HG02588 (cell line): ENCODE measurements at regions not wholly inside any gene's neighbourhood (a gene's known extent, or its start where the extent isn't known, plus 50 kb on each side); places are given as distances from the start of the nearest gene placed in this dataset.
"Not testable (repeated sequence)": the region's sequence is repeated elsewhere in the genome, so short reads cannot be mapped to it uniquely, and the experiment has no call there.

Experiments used
- ATAC-seq: cut with Tn5 transposase; IDR thresholded peaks from one replicate; pipeline ENCODE4 v1.9.1; 2021; ENCODE audit warnings: mild to moderate bottlenecking, moderate library complexity; ENCODE audit not compliant: unreplicated experiment

DNA sequence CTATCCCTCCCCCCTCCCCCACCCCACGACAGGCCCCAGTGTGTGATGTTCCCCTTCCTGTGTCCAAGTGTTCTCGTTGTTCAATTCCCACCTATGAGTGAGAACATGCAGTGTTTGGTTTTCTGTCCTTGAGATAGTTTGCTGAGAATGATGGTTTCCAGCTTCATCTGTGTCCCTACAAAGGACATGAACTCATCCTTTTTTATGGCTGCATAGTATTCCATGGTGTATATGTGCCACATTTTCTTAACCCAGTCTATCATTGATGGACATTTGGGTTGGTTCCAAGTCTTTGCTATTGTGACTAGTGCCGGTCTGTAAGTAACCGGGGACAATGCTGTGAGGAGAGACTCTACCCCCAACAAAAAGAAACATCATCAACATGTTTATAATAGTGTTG lies 217.2 kb downstream of the SEC23IP start:
- ATAC-seq, result not testable (repeated sequence)

DNA sequence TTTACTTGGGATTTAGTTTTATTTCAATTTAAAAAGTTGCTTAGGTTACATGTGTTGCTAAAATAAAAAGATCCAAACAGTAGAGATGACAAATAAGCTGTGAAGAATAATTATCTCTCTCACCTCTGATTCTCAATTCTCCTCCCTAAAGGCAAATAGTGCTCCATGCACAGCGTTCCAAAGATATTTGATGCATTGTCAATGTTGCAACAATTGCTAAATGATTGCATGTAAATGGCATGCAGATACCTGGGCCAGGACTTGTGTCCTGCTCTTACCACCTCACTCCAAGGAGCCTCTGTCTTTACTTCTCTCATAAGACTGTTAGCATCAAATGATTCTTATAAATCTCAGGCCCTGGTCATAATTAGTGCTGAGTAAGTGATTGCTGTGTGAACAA lies 217.7 kb downstream of the SEC23IP start:
- ATAC-seq, result no peak

DNA sequence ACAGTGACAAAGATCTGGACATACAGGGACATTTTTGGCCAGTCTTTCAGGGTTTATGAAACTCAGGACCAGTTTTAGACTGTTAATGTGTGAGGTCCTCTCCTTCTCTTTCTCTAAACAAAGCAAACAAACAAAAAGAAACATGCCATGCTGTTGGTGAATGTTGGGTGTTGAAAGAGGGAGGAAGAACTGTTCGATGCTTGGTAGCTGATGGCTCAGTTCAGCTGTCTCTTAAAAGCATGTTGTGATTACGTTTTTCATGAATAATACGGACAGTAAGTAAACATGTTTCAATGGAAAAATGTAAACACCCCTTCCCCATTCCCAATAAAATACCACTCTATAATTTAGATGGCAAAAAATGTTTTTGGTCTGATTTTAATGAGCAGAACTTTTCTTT lies 219.1 kb downstream of the SEC23IP start:
- ATAC-seq, result no peak

DNA sequence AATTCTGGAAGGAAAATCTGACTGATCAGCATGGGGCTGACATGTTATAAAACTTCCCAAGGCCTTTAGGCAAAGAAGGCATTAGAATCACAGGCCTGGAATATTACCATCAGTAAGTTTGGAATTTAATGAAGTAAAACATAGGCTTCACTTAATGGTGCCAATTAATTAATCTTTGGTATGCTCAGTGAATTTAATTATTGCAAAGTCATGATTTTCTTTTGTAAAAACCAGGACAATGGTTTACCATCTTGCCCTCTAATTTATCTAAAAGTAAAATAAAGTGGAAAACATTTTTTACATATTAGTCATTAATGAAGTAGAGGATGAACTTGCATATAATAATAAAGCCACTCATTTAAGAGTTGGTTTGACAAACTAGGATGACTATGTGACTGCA lies 220.3 kb downstream of the SEC23IP start:
- no peak for ATAC-seq

DNA sequence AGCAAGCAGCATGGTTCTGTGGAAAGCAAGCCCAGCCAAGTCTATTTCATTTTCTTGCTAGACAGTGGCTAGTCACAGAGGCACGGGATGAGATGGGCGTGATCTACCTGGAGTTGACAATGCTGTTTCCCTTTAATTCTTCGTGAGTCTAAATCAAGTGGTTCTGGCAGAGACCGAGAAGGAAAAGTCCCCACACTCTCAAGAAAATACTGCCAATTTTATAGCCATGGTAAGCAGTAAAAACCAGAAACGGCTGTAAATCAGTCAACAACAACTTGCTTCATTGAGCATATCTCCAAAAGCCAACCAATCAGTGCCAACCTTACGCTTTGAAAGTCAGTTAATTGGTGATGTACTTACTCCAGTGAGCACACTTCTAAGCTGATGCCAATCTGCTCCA lies 223.4 kb downstream of the SEC23IP start:
- ATAC-seq, result no peak

DNA sequence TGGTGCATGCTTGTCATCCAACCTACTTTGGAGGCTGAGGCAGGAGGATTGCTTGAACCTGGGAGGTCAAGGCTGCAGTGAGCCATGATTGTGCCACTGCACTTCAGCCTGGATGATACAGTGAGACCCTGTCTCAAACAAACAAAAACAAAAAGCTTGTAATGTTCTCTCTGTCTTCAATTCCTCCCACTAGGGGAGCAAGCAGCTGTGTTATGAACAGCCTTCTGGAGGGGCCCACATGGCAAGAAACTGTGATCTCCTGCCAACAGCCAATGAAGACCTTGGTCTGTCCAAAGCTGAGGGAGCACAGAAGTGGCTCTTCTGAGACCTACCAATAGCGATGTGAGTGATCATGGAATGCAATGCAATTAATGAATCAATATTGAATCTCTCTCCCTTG lies 229.2 kb downstream of the SEC23IP start:
- ATAC-seq, result no peak

DNA sequence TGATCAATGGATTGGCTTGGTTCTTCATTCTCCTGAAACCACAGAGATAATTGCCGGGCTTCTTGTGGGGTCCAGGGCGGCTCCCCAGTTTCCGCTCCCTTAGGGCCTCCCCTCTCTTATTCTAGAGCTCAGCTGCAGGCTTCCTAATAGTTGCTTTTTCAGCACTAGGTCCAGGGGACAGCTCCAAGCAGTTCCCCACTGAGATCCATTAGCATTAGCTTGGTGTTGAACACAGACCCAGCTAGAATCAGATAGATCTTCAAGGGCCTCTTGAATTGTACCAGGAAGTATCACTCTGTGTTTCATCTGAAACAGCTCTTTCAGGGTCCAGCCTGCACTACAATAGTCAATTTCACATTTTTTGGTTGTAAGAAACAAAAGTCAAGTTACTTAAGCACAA lies 238.7 kb downstream of the SEC23IP start:
- no peak for ATAC-seq

DNA sequence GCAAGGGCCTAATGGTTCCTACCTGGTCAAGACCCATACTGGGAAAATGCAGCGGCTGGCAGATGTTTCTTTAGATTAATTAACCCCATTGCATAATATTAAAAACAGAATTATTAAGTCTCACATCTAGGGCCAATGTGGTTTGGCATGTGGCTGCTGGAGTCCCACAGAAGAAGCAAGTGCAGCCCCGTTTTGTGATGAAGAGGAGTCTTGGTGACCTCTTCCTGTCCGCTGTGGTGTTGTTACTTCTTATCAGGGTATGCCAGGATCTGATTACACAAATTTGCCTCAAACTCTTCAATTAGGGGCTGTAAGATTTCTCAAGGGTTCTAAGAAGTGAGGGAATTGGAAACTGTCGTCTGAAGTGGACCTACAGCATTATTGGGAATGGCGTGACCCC lies 240.3 kb downstream of the SEC23IP start:
- no peak for ATAC-seq

DNA sequence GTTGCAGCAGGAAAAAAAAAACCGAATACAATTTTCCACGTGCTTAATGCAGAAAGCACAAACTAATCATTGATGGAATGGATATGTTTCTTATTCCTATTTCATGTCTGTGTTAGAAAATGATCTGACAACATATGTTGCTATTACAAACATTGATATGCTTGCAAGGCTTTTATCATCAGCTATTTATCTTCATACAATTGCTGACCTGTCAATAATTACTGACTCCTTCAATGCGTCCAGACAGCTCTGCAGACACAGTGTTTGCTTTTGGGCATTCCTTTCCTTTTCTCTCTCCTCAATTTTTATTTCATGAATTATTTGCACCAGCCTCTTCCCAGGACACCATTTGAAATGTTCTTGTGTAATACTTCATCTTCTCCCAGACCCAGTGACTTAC lies 246.2 kb downstream of the SEC23IP start:
- ATAC-seq, result no peak

DNA sequence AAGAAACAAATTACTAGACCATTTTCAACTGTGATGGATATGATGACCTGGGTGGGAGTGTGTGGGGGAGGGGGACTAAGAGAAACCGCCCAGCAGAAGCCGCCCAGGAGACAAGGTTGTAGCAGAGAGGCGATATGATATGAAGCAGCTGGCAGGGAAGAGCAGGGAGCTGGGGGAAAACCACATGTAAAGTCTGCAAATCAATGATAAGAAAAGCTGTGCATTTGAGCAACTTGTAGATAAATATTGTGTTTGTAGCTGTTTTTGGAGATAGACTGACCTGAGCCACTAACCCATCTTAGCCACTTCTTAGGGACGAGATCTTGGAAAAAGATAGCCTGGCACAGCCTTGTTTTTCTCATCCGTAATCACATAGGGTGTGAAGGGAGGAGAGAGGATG lies 252.6 kb downstream of the SEC23IP start:
- no peak for ATAC-seq

DNA sequence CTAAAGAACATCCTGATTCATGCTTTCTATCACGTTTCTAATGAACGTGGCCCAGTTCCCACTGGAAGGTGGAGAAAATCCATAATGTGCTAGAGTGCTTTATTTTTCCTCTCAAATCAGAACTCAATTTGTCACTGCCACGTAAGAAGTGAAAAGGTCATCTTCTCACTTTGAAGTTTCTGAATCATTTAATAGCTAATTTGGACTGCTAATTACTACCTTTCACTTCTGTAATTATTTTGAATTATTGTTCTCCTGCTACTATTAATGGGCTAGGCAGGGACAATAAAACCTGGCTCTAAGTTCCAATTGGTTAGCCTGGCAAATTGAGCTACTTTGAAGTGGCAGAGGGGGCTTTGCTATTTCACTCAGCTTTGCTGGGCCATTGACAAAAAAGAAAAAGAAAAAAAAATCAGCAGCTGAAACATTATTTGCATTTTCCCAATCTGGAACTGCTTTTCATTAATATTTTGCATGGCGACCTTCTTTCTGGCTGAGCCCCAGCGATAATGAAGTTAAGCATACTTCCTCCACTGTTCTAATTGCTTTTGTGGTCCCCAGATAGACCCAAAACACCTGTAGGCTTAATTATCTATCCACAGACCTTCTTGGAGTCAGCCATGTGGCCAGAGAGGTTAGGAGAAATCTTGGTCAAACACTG lies 264.2 kb downstream of the SEC23IP start:
- no peak for ATAC-seq

DNA sequence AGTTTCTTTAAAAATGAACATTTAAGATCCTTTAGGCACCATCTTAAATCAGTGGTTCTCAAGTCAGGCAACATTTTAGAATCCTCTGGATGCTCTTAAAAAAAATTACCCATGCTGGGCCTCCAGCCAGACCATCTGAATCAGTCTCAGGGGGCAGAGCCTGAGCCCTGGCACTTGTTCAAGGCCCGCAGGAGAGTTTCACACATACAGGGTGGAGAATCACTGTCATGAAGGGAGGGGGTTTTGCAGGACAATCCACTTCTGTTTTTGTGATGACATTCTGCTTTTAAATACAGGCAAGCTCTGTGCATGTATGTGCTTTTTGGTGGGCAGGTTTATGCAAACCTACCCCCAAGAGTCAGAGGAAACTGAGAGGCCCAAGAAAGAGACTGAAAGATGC lies 268.6 kb downstream of the SEC23IP start:
- ATAC-seq, result no peak

DNA sequence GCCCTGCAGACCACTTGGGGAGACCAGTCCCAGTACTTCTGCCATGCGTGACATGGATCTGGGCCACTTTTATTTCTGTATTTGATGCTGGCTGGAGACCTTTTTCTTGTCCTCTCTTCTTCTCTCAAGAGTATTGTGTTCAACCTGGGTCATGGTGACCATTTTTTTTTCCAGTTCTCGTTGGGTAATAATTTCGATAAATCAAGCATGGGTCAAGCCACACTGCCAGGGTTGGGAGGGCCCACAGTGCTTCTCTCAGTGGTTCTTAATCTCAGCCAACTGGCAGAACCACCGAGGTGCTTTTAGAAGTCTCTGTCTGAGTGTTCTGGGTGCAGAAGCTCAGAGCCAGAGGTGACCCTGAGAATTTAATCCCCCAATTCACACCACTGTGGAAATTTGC lies 269.9 kb downstream of the SEC23IP start:
- no peak for ATAC-seq

DNA sequence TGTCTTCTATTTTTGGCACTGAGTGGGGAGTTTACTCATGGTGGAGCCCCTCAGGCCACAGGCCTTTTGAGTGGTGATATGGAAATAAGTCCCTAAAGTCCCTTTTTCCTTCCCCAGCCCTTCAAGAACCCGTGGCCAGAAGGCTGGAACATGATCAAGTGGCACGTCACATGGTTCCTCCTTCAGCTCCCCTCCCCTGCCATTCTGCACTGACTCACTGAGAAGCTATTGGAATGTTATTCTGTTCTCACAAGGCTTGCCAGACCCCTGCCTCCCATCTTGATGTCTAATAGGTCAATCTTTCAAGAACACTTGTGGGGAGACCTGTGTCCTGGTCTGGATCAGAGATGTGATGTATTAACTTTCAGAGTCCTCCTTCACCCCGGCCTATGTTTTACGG lies 279.8 kb downstream of the SEC23IP start:
- no peak for ATAC-seq

DNA sequence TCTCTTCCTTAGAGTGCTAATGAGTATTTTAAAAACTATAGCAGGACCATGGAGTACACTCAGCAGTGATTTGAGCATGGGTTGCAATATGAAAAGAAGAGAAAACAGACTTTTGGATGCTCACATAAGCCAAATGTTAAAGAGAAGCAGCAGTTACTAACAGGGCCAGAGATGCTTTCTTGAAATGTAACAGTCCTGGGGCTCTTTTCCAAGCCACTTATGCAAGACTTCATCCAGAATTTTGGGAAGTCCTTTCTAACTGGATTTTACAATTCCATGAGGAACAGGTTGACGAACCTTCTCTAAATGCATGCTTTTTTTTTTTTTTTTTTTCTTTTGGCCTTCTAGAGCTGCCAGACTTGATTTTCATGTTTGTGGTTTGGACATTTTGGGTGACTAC lies 282.0 kb downstream of the SEC23IP start:
- no peak for ATAC-seq

DNA sequence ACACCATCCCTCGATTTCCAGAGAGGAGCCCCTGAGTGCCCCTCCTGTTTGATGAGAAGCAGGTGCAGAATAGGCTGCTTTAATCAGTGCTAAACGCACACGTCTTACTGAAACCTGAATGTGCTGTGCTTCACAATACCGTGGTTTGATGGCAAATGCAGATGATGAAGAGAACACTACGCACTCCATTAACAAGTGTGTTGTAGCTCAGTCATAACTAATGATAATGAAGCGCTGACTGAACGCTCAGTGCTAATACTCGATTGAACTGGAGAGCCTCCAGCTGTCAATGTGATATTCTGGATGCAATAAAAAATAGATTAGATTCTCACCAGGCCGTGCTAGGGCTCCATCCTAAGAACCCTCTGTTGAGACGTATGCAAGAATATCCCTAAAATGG lies 279.7 kb upstream of the PLPP4 start:
- no peak for ATAC-seq

DNA sequence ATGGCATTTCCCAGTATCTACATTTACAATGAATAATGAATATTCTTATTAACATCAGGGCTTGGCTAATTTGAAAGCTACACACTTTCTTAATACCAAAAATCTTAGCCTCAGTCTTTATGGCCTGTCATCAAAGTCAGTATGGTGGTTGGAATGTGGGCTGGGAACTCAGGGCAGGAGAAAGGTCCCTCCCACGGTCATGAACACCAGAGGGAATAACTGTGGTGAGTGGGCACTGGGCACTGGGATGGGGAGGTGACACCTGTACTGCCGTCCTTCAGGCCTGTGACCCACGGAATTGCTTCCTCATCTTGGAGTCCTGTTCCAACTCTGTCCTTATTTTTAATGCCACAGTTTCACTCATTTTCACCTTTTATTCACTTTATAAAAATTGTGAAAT lies 276.9 kb upstream of the PLPP4 start:
- ATAC-seq, result no peak

DNA sequence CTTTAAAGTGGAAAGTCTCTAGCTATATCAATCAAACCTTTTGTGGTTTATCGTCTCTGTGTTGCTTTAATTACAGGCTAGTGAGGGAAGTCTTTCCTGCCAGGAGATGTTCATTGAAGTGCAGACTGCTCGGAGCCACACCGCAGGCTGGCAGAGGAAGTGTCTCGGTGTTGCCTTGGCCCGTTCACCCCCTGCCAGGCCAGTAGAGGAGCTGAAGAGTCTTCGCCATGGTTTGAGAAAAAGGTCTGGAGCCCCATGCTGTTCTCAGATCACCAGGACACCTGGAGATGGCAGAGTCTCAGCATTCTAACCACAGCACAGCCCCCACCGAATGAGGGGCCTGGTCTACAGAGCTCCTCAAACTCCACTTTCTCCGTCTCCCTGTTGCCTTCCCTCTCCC lies 275.9 kb upstream of the PLPP4 start:
- no peak for ATAC-seq

DNA sequence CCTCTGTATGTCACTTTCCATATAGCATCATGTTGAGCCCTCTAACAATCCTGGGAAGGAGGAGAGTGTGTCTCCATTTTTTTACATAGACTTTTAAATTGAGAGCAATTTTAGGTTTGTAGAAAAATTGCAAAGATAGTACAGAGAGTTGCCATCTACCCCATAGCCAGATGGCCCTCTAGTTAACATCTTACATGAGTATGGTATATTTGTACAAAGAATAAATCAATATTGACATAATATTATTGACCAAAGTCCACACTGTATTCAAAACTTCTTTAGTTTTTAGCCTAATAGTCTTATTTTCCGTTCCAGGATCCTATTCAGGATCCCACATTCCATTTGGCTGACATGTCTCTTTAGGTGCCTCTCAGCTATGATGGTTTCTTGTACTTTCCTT lies 274.6 kb upstream of the PLPP4 start:
- ATAC-seq, result no peak

DNA sequence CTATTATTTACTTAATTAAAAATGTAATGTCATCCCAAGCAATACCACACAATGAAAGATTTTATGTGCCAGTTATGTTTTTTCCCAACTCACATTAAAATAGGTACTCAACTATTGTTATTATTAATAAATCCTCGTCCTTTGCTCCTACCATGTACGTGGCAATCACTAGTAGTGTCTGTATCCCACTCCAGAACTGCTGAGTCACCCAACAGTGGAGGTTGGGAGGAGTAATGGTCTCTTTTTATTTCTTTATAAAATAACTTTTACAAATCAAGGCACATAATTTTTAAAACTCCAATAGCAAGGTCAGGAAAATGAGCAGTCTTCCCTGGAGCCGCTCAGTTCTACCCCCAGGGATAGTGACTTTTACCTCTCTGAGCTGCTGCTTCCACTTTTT lies 273.5 kb upstream of the PLPP4 start:
- ATAC-seq, result no peak

DNA sequence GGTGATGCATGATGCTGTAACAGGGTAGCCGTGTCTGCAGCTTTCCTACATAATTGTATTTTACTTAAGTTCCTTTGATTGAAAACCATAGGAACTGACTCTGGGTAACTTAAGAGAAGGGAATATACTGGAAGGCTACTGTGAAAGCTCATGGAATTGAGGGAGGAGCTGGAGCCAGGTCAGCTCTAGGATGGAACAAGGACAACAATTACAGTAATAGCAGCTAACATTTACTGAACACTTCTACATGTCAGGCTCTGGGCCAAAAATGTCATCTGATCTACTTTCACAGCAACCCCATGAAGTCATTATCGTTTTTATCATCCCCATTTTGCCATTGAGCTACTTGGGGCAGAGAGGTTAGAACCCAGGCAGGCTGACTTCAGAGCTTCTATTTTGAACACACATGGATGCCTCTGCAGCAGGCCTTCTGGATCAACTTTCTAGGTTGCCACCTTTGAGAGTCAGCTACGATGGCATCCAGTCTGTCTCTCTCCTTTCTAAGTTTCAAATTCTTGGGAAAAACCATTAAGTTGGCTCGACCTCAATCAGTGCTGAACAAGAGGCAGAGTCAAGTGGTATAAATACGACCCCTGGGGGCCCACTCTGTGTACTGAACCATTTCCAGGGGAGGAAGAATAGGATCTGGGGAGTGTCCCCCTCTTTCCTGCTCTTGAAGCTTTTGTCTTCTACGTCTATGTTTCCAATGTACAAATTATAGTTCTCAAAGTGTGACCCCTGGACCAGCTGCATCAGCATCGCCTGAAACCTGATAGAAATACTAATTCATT lies 272.3 kb upstream of the PLPP4 start:
- no peak for ATAC-seq

DNA sequence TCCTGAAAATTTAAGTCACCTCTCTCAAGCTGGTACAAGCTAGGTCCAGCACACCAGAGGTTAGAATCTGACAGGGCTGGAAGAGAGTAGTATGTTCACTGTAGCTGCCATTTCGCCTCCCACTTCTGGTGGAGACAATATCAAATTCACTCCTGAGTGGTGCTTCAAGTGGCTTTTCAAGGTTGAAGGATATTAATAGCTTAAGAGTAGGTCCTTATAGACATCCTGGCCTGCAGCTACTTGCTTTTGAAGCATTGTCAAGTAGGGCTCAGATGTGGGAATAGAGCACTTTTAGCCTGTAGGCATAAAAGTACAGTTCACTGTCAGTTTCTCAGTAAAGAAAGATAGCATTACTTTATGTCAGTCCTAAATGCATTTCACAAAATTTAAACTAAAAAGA lies 270.5 kb upstream of the PLPP4 start:
- ATAC-seq, result no peak

DNA sequence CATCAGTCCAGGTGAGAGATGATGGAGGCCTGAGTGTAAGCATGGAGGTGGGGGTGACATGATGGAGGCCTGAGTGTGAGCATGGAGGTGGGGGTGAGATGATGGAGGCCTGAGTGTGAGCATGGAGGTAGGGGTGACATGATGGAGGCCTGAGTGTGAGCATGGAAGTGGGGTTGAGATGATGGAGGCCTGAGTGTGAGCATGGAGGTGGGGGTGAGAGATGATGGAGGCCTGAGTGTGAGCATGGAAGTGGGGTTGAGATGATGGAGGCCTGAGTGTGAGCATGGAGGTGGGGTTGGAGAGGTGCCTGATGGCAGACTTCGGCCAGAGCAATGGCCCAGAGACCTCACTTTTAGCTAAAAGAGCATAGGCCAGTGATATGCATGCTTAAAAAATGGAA lies 269.9 kb upstream of the PLPP4 start:
- ATAC-seq, result not testable (repeated sequence)
